OCI-LY7 (cell line): ENCODE measurements at regions not wholly inside any gene's neighbourhood (a gene's known extent, or its start where the extent isn't known, plus 50 kb on each side); places are given as distances from the start of the nearest gene placed in this dataset.
"Not testable (repeated sequence)": the region's sequence is repeated elsewhere in the genome, so short reads cannot be mapped to it uniquely, and the experiment has no call there.

ENCODE experiments used
- BruUV-seq: library from RNA; stranded (reverse); fragments of 400-500 nt; replicated peaks from 2 replicates; lab custom pipeline; 2021; lab: Mats Ljungman, UMichigan
- CTCF ChIA-PET: fragments of 300-600 bp; sonication (Branson Sonifier 250); formaldehyde crosslinking; loops from one replicate; lab custom pipeline; 2022; ENCODE audit warnings: antibody characterized with exemption; ENCODE audit not compliant: unreplicated experiment; lab: Charles Lee
- POLR2A ChIA-PET: fragments of 300-600 bp; sonication (Branson Sonifier 250); formaldehyde crosslinking; loops from one replicate; lab custom pipeline; 2022; ENCODE audit warnings: antibody characterized with exemption; lab: Charles Lee
- DNase-seq: peaks from one replicate; pipeline ENCODE4 v3.0.0-alpha.2; 2015; ENCODE audit warnings: low spot score
- H2AFZ ChIP-seq: fragments of 200-600 bp; sonication (generic), shearing (Covaris generic); 2 replicates; pipeline ENCODE4 v1.6.1; 2014; ENCODE audit warnings: mild to moderate bottlenecking, antibody characterized with exemption, low read length, moderate library complexity
- H3K27ac ChIP-seq: fragments of 200-600 bp; sonication (generic); 2 replicates; pipeline ENCODE4 v1.5.1; 2014; ENCODE audit warnings: mixed run types, low read depth, mild to moderate bottlenecking, moderate library complexity, low read length, inconsistent platforms; ENCODE audit not compliant: poor library complexity, severe bottlenecking
- H3K36me3 ChIP-seq: fragments of 200-600 bp; sonication (generic); 2 replicates; pipeline ENCODE4 v1.6.1; 2014; ENCODE audit warnings: mild to moderate bottlenecking, antibody characterized with exemption, low read length, moderate library complexity, mixed read lengths; ENCODE audit not compliant: insufficient read depth
- H3K4me1 ChIP-seq: fragments of 200-600 bp; sonication (generic); 2 replicates; pipeline ENCODE4 v1.5.1; 2014; ENCODE audit warnings: mild to moderate bottlenecking, low read length; ENCODE audit not compliant: insufficient read depth, poor library complexity, severe bottlenecking
- H3K4me2 ChIP-seq: fragments of 200-600 bp; sonication (generic); 2 replicates; pipeline ENCODE4 v1.6.1; 2014; ENCODE audit warnings: mild to moderate bottlenecking, low read length
- H3K4me3 ChIP-seq: fragments of 200-600 bp; sonication (generic); 2 replicates; pipeline ENCODE4 v1.5.1; 2014; ENCODE audit warnings: mild to moderate bottlenecking, low read depth, low read length; ENCODE audit not compliant: poor library complexity, severe bottlenecking
- H3K79me2 ChIP-seq: fragments of 200-600 bp; sonication (generic); 2 replicates; pipeline ENCODE4 v1.6.1; 2016; ENCODE audit warnings: low read depth, mild to moderate bottlenecking, low read length, moderate library complexity, mixed read lengths; ENCODE audit not compliant: insufficient read depth
- H3K9me2 ChIP-seq: fragments of 200-600 bp; sonication (generic); 2 replicates; pipeline ENCODE4 v1.6.1; 2016; ENCODE audit warnings: mild to moderate bottlenecking, low read length, mixed read lengths; ENCODE audit not compliant: insufficient read depth
- H3K9me3 ChIP-seq: fragments of 200-600 bp; sonication (generic); 2 replicates; pipeline ENCODE4 v1.6.1; 2014; ENCODE audit warnings: mild to moderate bottlenecking, mixed run types, low read length, mixed read lengths
- H4K20me1 ChIP-seq: fragments of 200-600 bp; sonication (generic); 2 replicates; pipeline ENCODE4 v1.6.1; 2014; ENCODE audit warnings: mild to moderate bottlenecking, antibody characterized with exemption, low read length, moderate library complexity, mixed read lengths; ENCODE audit not compliant: insufficient read depth
- intact Hi-C: fragments of 100-400 bp; cut with micrococcal nuclease; formaldehyde crosslinking; loops from one replicate; pipeline ENCODE4 v1.10.0; 2022; ENCODE audit not compliant: unreplicated experiment

GRCh38 chr14:105720852-105721601, 194.6 kb downstream of the TMEM121 start:
- H3K79me2 ChIP-seq, CTCF ChIA-PET, BruUV-seq, H3K36me3 ChIP-seq, H3K4me2 ChIP-seq, H3K27ac ChIP-seq, intact Hi-C loops, H3K4me1 ChIP-seq, DNase-seq, H3K9me2 ChIP-seq, H3K9me3 ChIP-seq, H4K20me1 ChIP-seq, POLR2A ChIA-PET, H3K4me3 ChIP-seq, H2AFZ ChIP-seq: not testable (repeated sequence)

DNA sequence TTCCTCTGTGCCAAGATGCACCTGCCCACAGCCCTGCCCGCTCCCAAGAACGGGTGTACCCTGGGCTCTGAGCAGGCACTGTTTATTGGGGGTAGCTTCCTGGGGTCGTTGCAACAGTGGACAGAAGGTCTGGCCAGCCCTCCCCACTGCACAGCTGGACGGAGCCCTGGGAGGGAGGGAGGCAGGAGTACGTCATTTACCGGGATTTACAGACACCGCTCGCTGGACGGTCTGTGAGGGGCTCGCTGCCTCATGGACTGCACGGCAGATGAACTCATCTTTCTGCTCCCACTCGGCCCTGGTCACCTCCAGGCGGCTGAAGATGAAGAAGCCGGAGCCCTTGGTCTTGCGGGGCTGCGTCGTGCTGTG, 195.2 kb downstream of the TMEM121 start:
- DNase-seq, H3K4me1 ChIP-seq, H3K4me2 ChIP-seq, H3K9me3 ChIP-seq, H3K27ac ChIP-seq, H4K20me1 ChIP-seq, intact Hi-C loops, POLR2A ChIA-PET, BruUV-seq, H3K9me2 ChIP-seq, H3K79me2 ChIP-seq, H2AFZ ChIP-seq, H3K36me3 ChIP-seq, CTCF ChIA-PET, H3K4me3 ChIP-seq: not testable (repeated sequence)

DNA sequence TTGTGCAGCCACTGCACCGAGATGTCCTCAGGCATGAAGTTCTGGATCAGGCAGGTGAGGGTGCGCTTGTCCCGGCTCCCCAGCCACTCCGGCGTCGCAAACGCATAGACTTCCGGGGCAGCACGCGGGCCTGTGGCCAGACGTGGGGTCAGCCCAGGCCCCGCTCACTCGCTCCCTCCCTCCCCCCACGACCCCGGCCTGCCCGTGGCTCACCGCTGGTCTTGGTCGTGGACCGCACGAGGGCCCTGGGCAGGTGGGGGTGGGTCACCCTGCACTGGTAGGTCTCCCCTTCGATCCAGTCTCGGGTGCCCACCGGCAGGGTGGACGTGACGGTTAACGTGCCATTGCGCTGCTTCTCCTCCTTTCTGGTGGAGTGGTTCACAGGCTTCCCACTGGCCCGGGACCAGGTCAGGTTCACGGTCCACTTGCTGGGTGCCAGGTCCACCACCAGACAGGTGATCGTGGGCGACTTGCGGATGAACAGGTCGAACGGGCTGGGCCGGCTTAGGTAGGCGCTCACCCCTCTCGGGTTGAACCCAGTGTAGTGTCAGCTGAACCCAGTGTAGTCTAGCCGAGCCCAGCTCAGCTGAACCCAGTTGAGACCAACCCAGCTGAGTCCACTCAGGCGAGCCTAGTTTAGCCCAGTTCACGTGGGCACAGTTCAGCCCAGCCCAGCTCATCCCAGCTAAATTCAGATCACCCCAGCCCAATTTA, 195.8 kb downstream of the TMEM121 start:
- CTCF ChIA-PET, H2AFZ ChIP-seq, H3K4me2 ChIP-seq, H3K9me2 ChIP-seq, H3K4me3 ChIP-seq, H4K20me1 ChIP-seq, DNase-seq, H3K79me2 ChIP-seq, BruUV-seq, H3K4me1 ChIP-seq, H3K36me3 ChIP-seq, POLR2A ChIA-PET, H3K9me3 ChIP-seq, intact Hi-C loops, H3K27ac ChIP-seq: not testable (repeated sequence)

DNA sequence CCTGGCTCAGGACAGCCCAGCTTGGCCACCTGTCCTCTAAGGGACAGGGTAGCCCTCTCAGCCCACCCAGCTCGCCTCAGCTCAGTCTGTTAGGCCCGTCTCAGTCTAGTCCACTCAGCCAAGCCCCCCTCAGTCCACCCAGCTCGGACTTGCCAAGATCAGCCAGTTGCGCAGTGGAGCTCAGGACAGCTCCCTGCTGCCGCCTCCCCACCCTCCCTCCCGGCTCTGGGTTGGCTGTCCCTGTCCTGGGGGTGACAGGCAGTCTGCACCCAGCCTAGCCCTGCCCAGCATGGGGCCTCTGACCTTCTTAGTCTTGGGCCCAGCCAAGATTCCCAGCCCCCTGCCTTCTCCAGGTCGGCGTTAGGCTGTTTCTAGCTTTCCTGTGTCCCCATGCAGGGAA, 196.9 kb downstream of the TMEM121 start:
- BruUV-seq, intact Hi-C loops, H3K9me3 ChIP-seq, H3K79me2 ChIP-seq, H2AFZ ChIP-seq, DNase-seq, H3K36me3 ChIP-seq, POLR2A ChIA-PET, CTCF ChIA-PET, H3K9me2 ChIP-seq, H3K27ac ChIP-seq, H4K20me1 ChIP-seq, H3K4me3 ChIP-seq, H3K4me2 ChIP-seq, H3K4me1 ChIP-seq: not testable (repeated sequence)

GRCh38 chr14:105723776-105724175, 197.4 kb downstream of the TMEM121 start:
- intact Hi-C loops, H3K36me3 ChIP-seq, DNase-seq, CTCF ChIA-PET, H3K9me2 ChIP-seq, H3K27ac ChIP-seq, H3K9me3 ChIP-seq, H2AFZ ChIP-seq, H3K79me2 ChIP-seq, H3K4me3 ChIP-seq, POLR2A ChIA-PET, BruUV-seq, H4K20me1 ChIP-seq, H3K4me1 ChIP-seq, H3K4me2 ChIP-seq: not testable (repeated sequence)

GRCh38 chr14:105729825-105730368, 203.5 kb downstream of the TMEM121 start:
- CTCF ChIA-PET, intact Hi-C loops: not testable (repeated sequence)

More at GRCh38 chr14:105729825-105730368, 203.5 kb downstream of the TMEM121 start:
- H3K4me2 ChIP-seq, BruUV-seq, H3K4me1 ChIP-seq, H3K9me3 ChIP-seq, DNase-seq, H3K9me2 ChIP-seq, H3K36me3 ChIP-seq, H3K27ac ChIP-seq, H4K20me1 ChIP-seq, H3K79me2 ChIP-seq, H3K4me3 ChIP-seq, H2AFZ ChIP-seq, POLR2A ChIA-PET: not testable (repeated sequence)
